ENCODE measurements at regions not wholly inside any gene's neighbourhood (a gene's known extent, or its start where the extent isn't known, plus 50 kb on each side); places are given as distances from the start of the nearest gene placed in this dataset.

GRCh38 chr3:168241156-168241555 is 145.4 kb upstream of the GOLIM4 start:
- Histone ChIP-seq H3K9me3 (ENCODE audit: low read depth, low read length) (no peaks in the 10 kb centered on the region), H3K9ac (ENCODE audit: insufficient read length) (no peak overlapping the region), H3K27ac (no peak overlapping the region), H3K4me3 (no peak overlapping the region), H3K36me3 (ENCODE audit: insufficient read depth, low read length) (no peaks in the 10 kb centered on the region)
- DNase-seq (ENCODE audit: low read depth, low spot score): no peak
- TF ChIP-seq EZH2 (IDR thresholded peaks at IDR 0.05) (no peak), FOXP2 (optimal IDR thresholded peaks at IDR 0.05; ENCODE audit: control extremely low read depth, extremely low read length, insufficient read depth) (no peak), POLR2AphosphoS5 (IDR thresholded peaks at IDR 0.05; ENCODE audit: borderline replicate concordance, low read depth, low read length) (no peak)

GRCh38 chr3:168239287-168239686 is 143.6 kb upstream of the GOLIM4 start:
- no peak overlapping the region for H3K9ac ChIP-seq (ENCODE audit: insufficient read length)
- no peak for DNase-seq (ENCODE audit: low read depth, low spot score)

GRCh38 chr3:168233001-168233400 is 137.3 kb upstream of the GOLIM4 start:
- H3K9me3 ChIP-seq (ENCODE audit: low read depth, low read length): no peaks in the 10 kb centered on the region
- H3K36me3 ChIP-seq (ENCODE audit: insufficient read depth, low read length): no peaks in the 10 kb centered on the region
- no peak overlapping the region for H3K9ac ChIP-seq (ENCODE audit: insufficient read length)
- no peak overlapping the region for H3K27ac ChIP-seq
- TF ChIP-seq POLR2AphosphoS5 (IDR thresholded peaks at IDR 0.05; ENCODE audit: borderline replicate concordance, low read depth, low read length) (no peak), FOXP2 (optimal IDR thresholded peaks at IDR 0.05; ENCODE audit: control extremely low read depth, extremely low read length, insufficient read depth) (no peak), EZH2 (IDR thresholded peaks at IDR 0.05) (no peak)
- DNase-seq (ENCODE audit: low read depth, low spot score): no peak
- H3K4me3 ChIP-seq: no peak overlapping the region

More at GRCh38 chr3:168239287-168239686, 143.6 kb upstream of the GOLIM4 start:
- H3K4me3 ChIP-seq: no peak overlapping the region
- no peak overlapping the region for H3K27ac ChIP-seq
- TF ChIP-seq POLR2AphosphoS5 (IDR thresholded peaks at IDR 0.05; ENCODE audit: borderline replicate concordance, low read depth, low read length) (no peak), EZH2 (IDR thresholded peaks at IDR 0.05) (no peak), FOXP2 (optimal IDR thresholded peaks at IDR 0.05; ENCODE audit: control extremely low read depth, extremely low read length, insufficient read depth) (no peak)
- no peaks in the 10 kb centered on the region for H3K36me3 ChIP-seq (ENCODE audit: insufficient read depth, low read length)
- H3K9me3 ChIP-seq (ENCODE audit: low read depth, low read length): no peaks in the 10 kb centered on the region

GRCh38 chr3:168223085-168223484 is 127.4 kb upstream of the GOLIM4 start:
- DNase-seq (ENCODE audit: low read depth, low spot score): no peak
- no peak overlapping the region for H3K9ac ChIP-seq (ENCODE audit: insufficient read length)
- no peaks in the 10 kb centered on the region for H3K9me3 ChIP-seq (ENCODE audit: low read depth, low read length)
- no peak overlapping the region for H3K27ac ChIP-seq
- H3K4me3 ChIP-seq: no peak overlapping the region
- H3K36me3 ChIP-seq (ENCODE audit: insufficient read depth, low read length): no peaks in the 10 kb centered on the region
- TF ChIP-seq FOXP2 (optimal IDR thresholded peaks at IDR 0.05; ENCODE audit: control extremely low read depth, extremely low read length, insufficient read depth) (no peak), POLR2AphosphoS5 (IDR thresholded peaks at IDR 0.05; ENCODE audit: borderline replicate concordance, low read depth, low read length) (no peak), EZH2 (IDR thresholded peaks at IDR 0.05) (no peak)

GRCh38 chr3:168220556-168220955 is 124.8 kb upstream of the GOLIM4 start:
- no peak overlapping the region for H3K9ac ChIP-seq (ENCODE audit: insufficient read length)
- H3K9me3 ChIP-seq (ENCODE audit: low read depth, low read length): no peaks in the 10 kb centered on the region
- no peak for TF ChIP-seq POLR2AphosphoS5 (IDR thresholded peaks at IDR 0.05; ENCODE audit: borderline replicate concordance, low read depth, low read length)
- H3K4me3 ChIP-seq: no peak overlapping the region
- H3K27ac ChIP-seq: no peak overlapping the region
- no peak for DNase-seq (ENCODE audit: low read depth, low spot score)
- no peaks in the 10 kb centered on the region for H3K36me3 ChIP-seq (ENCODE audit: insufficient read depth, low read length)

GRCh38 chr3:168219530-168219929 is 123.8 kb upstream of the GOLIM4 start:
- H3K9me3 ChIP-seq (ENCODE audit: low read depth, low read length): no peaks in the 10 kb centered on the region
- no peaks in the 10 kb centered on the region for H3K36me3 ChIP-seq (ENCODE audit: insufficient read depth, low read length)
- H3K4me3 ChIP-seq: no peak overlapping the region
- no peak for TF ChIP-seq POLR2AphosphoS5 (IDR thresholded peaks at IDR 0.05; ENCODE audit: borderline replicate concordance, low read depth, low read length)
- no peak overlapping the region for H3K27ac ChIP-seq
- DNase-seq (ENCODE audit: low read depth, low spot score): no peak
- no peak overlapping the region for H3K9ac ChIP-seq (ENCODE audit: insufficient read length)

GRCh38 chr3:168218600-168218999 is 122.9 kb upstream of the GOLIM4 start:
- TF ChIP-seq POLR2AphosphoS5 (IDR thresholded peaks at IDR 0.05; ENCODE audit: borderline replicate concordance, low read depth, low read length) (no peak), EZH2 (IDR thresholded peaks at IDR 0.05) (no peak), FOXP2 (optimal IDR thresholded peaks at IDR 0.05; ENCODE audit: control extremely low read depth, extremely low read length, insufficient read depth) (no peak)
- H3K9me3 ChIP-seq (ENCODE audit: low read depth, low read length): no peaks in the 10 kb centered on the region
- no peak overlapping the region for H3K27ac ChIP-seq
- no peak for DNase-seq (ENCODE audit: low read depth, low spot score)
- H3K9ac ChIP-seq (ENCODE audit: insufficient read length): no peak overlapping the region
- H3K36me3 ChIP-seq (ENCODE audit: insufficient read depth, low read length): no peaks in the 10 kb centered on the region
- H3K4me3 ChIP-seq: no peak overlapping the region

- Histone ChIP-seq H3K36me3 (ENCODE audit: insufficient read depth, low read length) (no peaks in the 10 kb centered on the region), H3K9me3 (ENCODE audit: low read depth, low read length) (no peaks in the 10 kb centered on the region), H3K4me3 (no peak overlapping the region), H3K9ac (ENCODE audit: insufficient read length) (no peak overlapping the region), H3K27ac (no peak overlapping the region)
- no peak for DNase-seq (ENCODE audit: low read depth, low spot score)
- TF ChIP-seq POLR2AphosphoS5 (IDR thresholded peaks at IDR 0.05; ENCODE audit: borderline replicate concordance, low read depth, low read length): no peak
- no peak for TF ChIP-seq EZH2 (IDR thresholded peaks at IDR 0.05)
- no peak for TF ChIP-seq FOXP2 (optimal IDR thresholded peaks at IDR 0.05; ENCODE audit: control extremely low read depth, extremely low read length, insufficient read depth)
These were observed 121.1 kb upstream of the GOLIM4 start for GRCh38 chr3:168216851-168217250.

GRCh38 chr3:168213920-168214319 is 118.2 kb upstream of the GOLIM4 start:
- Histone ChIP-seq H3K27ac (no peak overlapping the region), H3K9ac (ENCODE audit: insufficient read length) (no peak overlapping the region), H3K9me3 (ENCODE audit: low read depth, low read length) (no peaks in the 10 kb centered on the region), H3K4me3 (no peak overlapping the region), H3K36me3 (ENCODE audit: insufficient read depth, low read length) (no peaks in the 10 kb centered on the region)
- no peak for TF ChIP-seq POLR2AphosphoS5 (IDR thresholded peaks at IDR 0.05; ENCODE audit: borderline replicate concordance, low read depth, low read length)
- TF ChIP-seq EZH2 (IDR thresholded peaks at IDR 0.05): no peak
- no peak for TF ChIP-seq FOXP2 (optimal IDR thresholded peaks at IDR 0.05; ENCODE audit: control extremely low read depth, extremely low read length, insufficient read depth)
- no peak for DNase-seq (ENCODE audit: low read depth, low spot score)
